ENCODE measurements at regions not wholly inside any gene's neighbourhood (a gene's known extent, or its start where the extent isn't known, plus 50 kb on each side); places are given as distances from the start of the nearest gene placed in this dataset.

- H3K9me3 ChIP-seq: no peaks in the 10 kb centered on the region
- TF ChIP-seq CTCF (IDR thresholded peaks at IDR 0.05): no peak
- no peaks in the 10 kb centered on the region for H3K27me3 ChIP-seq (ENCODE audit: low read depth)
- intact Hi-C loops (cut with DNase I): no loop called here
- DNase-seq (no peak), ATAC-seq (no peak)
- H3K4me3 ChIP-seq: no peak overlapping the region
- H3K36me3 ChIP-seq: no peaks in the 10 kb centered on the region
- H3K27ac ChIP-seq: no peak overlapping the region
- H3K4me1 ChIP-seq: no peaks in the 10 kb centered on the region
These were observed 164.9 kb upstream of the KLF3 start for GRCh38 chr4:38499101-38499500.

GRCh38 chr4:38500433-38500832, 163.6 kb upstream of the KLF3 start:
- H3K9me3 ChIP-seq: no peaks in the 10 kb centered on the region
- H3K4me3 ChIP-seq: no peak overlapping the region
- TF ChIP-seq CTCF (IDR thresholded peaks at IDR 0.05): no peak
- ATAC-seq (no peak), DNase-seq (no peak)
- H3K36me3 ChIP-seq: no peaks in the 10 kb centered on the region
- no peak overlapping the region for H3K27ac ChIP-seq
- intact Hi-C loops (cut with DNase I): no loop called here
- no peaks in the 10 kb centered on the region for H3K4me1 ChIP-seq
- H3K27me3 ChIP-seq (ENCODE audit: low read depth): no peaks in the 10 kb centered on the region

- Histone ChIP-seq H3K27ac (no peak overlapping the region), H3K4me3 (no peak overlapping the region), H3K36me3 (no peaks in the 10 kb centered on the region), H3K27me3 (ENCODE audit: low read depth) (no peaks in the 10 kb centered on the region), H3K9me3 (no peaks in the 10 kb centered on the region), H3K4me1 (no peaks in the 10 kb centered on the region)
- ATAC-seq (no peak), DNase-seq (no peak)
- intact Hi-C loops (cut with DNase I): no loop called here
- TF ChIP-seq CTCF (IDR thresholded peaks at IDR 0.05): no peak
These were observed 162.3 kb upstream of the KLF3 start for GRCh38 chr4:38501698-38502097.

- H3K4me1 ChIP-seq: no peaks in the 10 kb centered on the region
- ATAC-seq: no peak
- H3K27ac ChIP-seq: no peak overlapping the region
- no peaks in the 10 kb centered on the region for H3K9me3 ChIP-seq
- H3K36me3 ChIP-seq: no peaks in the 10 kb centered on the region
- H3K4me3 ChIP-seq: no peak overlapping the region
- DNase-seq: no peak
- intact Hi-C loops (cut with DNase I): no loop called here
- no peaks in the 10 kb centered on the region for H3K27me3 ChIP-seq (ENCODE audit: low read depth)
- no peak for TF ChIP-seq CTCF (IDR thresholded peaks at IDR 0.05)
These were observed 160.2 kb upstream of the KLF3 start for GRCh38 chr4:38503689-38504395.

- Histone ChIP-seq H3K27ac (no peak overlapping the region), H3K9me3 (no peaks in the 10 kb centered on the region), H3K4me3 (no peak overlapping the region), H3K27me3 (ENCODE audit: low read depth) (no peaks in the 10 kb centered on the region), H3K36me3 (no peaks in the 10 kb centered on the region), H3K4me1 (no peaks in the 10 kb centered on the region)
- DNase-seq: no peak
- intact Hi-C loops (cut with DNase I): no loop called here
- no peak for TF ChIP-seq CTCF (IDR thresholded peaks at IDR 0.05)
- ATAC-seq: no peak
These were observed 159.6 kb upstream of the KLF3 start for GRCh38 chr4:38504396-38504715.

Data from lower lobe of right lung (tissue), 2 donors.